ENCODE measurements at regions not wholly inside any gene's neighbourhood (a gene's known extent, or its start where the extent isn't known, plus 50 kb on each side); places are given as distances from the start of the nearest gene placed in this dataset.

- TF ChIP-seq CTCF (IDR thresholded peaks at IDR 0.05): no peak
- TF ChIP-seq POLR2A (IDR thresholded peaks at IDR 0.05): no peak
Measured at GRCh38 chr13:48154671-48155070, 59.8 kb upstream of the MED4 start.

Data from uterus (tissue), 2 donors.